Natural killer cell (primary cell): ENCODE measurements at regions not wholly inside any gene's neighbourhood (a gene's known extent, or its start where the extent isn't known, plus 50 kb on each side); places are given as distances from the start of the nearest gene placed in this dataset.

Experiments used
- ATAC-seq, 3 donors: fragments of 150-1000 bp in 2 of 3; fragments of 200-7000 bp in 1 of 3; cut with Tn5 transposase; 1 replicate in 1 of 3; 2 replicates in 2 of 3; pipeline ENCODE4 v1.10.0; 2021; ENCODE audit warnings: mild to moderate bottlenecking in 2 of 3, moderate library complexity in 2 of 3
- DNase-seq, 2 donors: peaks; one replicate each; pipeline versions ENCODE4 v3.0.0 to v3.0.0-alpha.2; 2013 to 2021; ENCODE audit warnings: mixed read lengths in 1 of 2
- H3K27ac ChIP-seq: one replicate; pipeline ENCODE4 v1.5.1; 2013; ENCODE audit warnings: mild to moderate bottlenecking, low read length
- H3K27me3 ChIP-seq: one replicate; pipeline ENCODE4 v1.6.1; 2013; ENCODE audit warnings: low read length; ENCODE audit not compliant: control insufficient read depth, insufficient read depth
- H3K36me3 ChIP-seq: one replicate; pipeline ENCODE4 v1.6.1; 2013; ENCODE audit warnings: low read length; ENCODE audit not compliant: control insufficient read depth, insufficient read depth
- H3K4me1 ChIP-seq: one replicate; pipeline ENCODE4 v1.6.1; 2013; ENCODE audit warnings: low read length; ENCODE audit not compliant: control insufficient read depth, insufficient read depth
- H3K4me3 ChIP-seq: one replicate; pipeline ENCODE4 v1.5.1; 2013; ENCODE audit warnings: low read length
- H3K9me3 ChIP-seq: one replicate; pipeline ENCODE4 v1.6.1; 2013; ENCODE audit warnings: low read length; ENCODE audit not compliant: control insufficient read depth, insufficient read depth
- H3K27ac Mint-ChIP-seq, 2 donors: one replicate each; pipeline ENCODE4 v1.8.0; 2022; ENCODE audit warnings: mild to moderate bottlenecking in 2 of 2, mixed read lengths in 2 of 2, moderate library complexity in 1 of 2
- H3K27me3 Mint-ChIP-seq, 2 donors: one replicate each; pipeline ENCODE4 v1.8.0; 2022; ENCODE audit warnings: low read depth in 2 of 2, mixed read lengths in 2 of 2
- H3K36me3 Mint-ChIP-seq: one replicate; pipeline ENCODE4 v1.8.0; 2022; ENCODE audit warnings: mixed read lengths
- H3K4me1 Mint-ChIP-seq, 2 donors: one replicate each; pipeline ENCODE4 v1.8.0; 2022; ENCODE audit warnings: mixed read lengths in 2 of 2
- H3K4me3 Mint-ChIP-seq: one replicate; pipeline ENCODE4 v1.8.0; 2022; ENCODE audit warnings: mild to moderate bottlenecking, moderate library complexity, mixed read lengths
- H3K9me3 Mint-ChIP-seq, 2 donors: one replicate each; pipeline ENCODE4 v1.8.0; 2022; ENCODE audit warnings: mixed read lengths in 2 of 2
- WGBS: methylation state at CpG from one replicate; pipeline ENCODE4 v1.1.7; 2013; ENCODE audit warnings: missing lambda C conversion rate; ENCODE audit not compliant: insufficient coverage; 5-methylcytosine and 5-hydroxymethylcytosine counted together
- intact Hi-C: fragments of 100-400 bp; cut with micrococcal nuclease; formaldehyde crosslinking; loops from one replicate; pipeline ENCODE4 v1.14.2; 2022
- TF ChIP-seq, protein P1 (sequence below): fragments of 200-600 bp; IDR thresholded peaks from one replicate; pipeline ENCODE4 v1.8.0; 2022; ENCODE audit warnings: antibody characterized with exemption

- TF ChIP-seq, protein P1, sequence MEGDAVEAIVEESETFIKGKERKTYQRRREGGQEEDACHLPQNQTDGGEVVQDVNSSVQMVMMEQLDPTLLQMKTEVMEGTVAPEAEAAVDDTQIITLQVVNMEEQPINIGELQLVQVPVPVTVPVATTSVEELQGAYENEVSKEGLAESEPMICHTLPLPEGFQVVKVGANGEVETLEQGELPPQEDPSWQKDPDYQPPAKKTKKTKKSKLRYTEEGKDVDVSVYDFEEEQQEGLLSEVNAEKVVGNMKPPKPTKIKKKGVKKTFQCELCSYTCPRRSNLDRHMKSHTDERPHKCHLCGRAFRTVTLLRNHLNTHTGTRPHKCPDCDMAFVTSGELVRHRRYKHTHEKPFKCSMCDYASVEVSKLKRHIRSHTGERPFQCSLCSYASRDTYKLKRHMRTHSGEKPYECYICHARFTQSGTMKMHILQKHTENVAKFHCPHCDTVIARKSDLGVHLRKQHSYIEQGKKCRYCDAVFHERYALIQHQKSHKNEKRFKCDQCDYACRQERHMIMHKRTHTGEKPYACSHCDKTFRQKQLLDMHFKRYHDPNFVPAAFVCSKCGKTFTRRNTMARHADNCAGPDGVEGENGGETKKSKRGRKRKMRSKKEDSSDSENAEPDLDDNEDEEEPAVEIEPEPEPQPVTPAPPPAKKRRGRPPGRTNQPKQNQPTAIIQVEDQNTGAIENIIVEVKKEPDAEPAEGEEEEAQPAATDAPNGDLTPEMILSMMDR: no peak
- H3K27ac ChIP-seq: peak overlapping the region; percentile 65
Measured at GRCh38 chr11:128341280-128342248, 245.8 kb downstream of the ETS1 start.

GRCh38 chr11:128339792-128340191, 247.6 kb downstream of the ETS1 start:
- ATAC-seq: peak in 1 of 3 donors; percentile 12
- peak overlapping the region; percentile 13 for H3K27ac ChIP-seq

More at GRCh38 chr11:128341280-128342248, 245.8 kb downstream of the ETS1 start:
- H3K27ac Mint-ChIP-seq: peak overlapping the region in 1 of 2 donors; percentile 37
- peak overlapping the region; percentile 62 for H3K4me3 Mint-ChIP-seq
- H3K36me3 Mint-ChIP-seq: no peaks in the 10 kb centered on the region
- ATAC-seq: peak; percentile 36 to 63 (median 49)
- peaks cover 0 to 2% of the 10 kb centered on the region in 2 donors for H3K27me3 Mint-ChIP-seq
- no peaks in the 10 kb centered on the region for H3K36me3 ChIP-seq
- H3K9me3 Mint-ChIP-seq: no peaks in the 10 kb centered on the region
- peaks cover 26% of the 10 kb centered on the region for H3K4me1 ChIP-seq
- H3K4me1 Mint-ChIP-seq: peaks cover 22 to 26% of the 10 kb centered on the region in 2 donors
- no peaks in the 10 kb centered on the region for H3K27me3 ChIP-seq
- intact Hi-C loops: loop anchor here (5.0 kb wide), 1 partner anchor 81 kb away; no protein-coding TSS in a partner anchor
- DNase-seq: peak in 1 of 2 donors; percentile 88
- WGBS: 73% methylated on average over 22 of the region's 22 CpGs
- no peak overlapping the region for H3K4me3 ChIP-seq
- H3K9me3 ChIP-seq: no peaks in the 10 kb centered on the region

DNA sequence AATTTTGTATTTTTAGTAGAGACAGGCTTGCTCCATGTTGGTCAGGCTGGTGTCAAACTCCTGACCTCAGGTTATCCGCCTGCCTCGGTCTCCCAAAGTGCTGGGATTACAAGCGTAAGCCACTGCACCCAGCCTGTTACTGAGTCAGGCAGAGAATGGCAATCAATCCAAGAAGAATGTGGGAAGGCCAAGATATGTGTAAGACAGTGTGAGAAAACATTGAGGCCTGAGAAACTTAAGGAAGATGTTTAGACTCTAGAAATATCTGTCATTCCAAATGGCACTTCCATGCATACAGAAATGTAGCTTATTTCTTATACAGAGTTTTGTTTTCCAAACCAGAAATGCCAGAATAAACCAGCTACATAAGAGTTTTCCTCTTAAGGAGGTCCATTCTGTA, 248.5 kb downstream of the ETS1 start:
- no peaks in the 10 kb centered on the region for H3K9me3 ChIP-seq
- DNase-seq (no peak), ATAC-seq (no peak)
- Mint-ChIP-seq H3K4me3 (no peak overlapping the region), H3K27me3 (no peaks in the 10 kb centered on the region), H3K27ac (no peak overlapping the region), H3K4me1 (peaks cover 23 to 24% of the 10 kb centered on the region in 2 donors), H3K9me3 (no peaks in the 10 kb centered on the region), H3K36me3 (no peaks in the 10 kb centered on the region)
- H3K36me3 ChIP-seq: no peaks in the 10 kb centered on the region
- TF ChIP-seq, protein P1: no peak
- peaks cover 26% of the 10 kb centered on the region for H3K4me1 ChIP-seq
- intact Hi-C loops: no loop called here
- H3K27ac ChIP-seq: no peak overlapping the region
- no peak overlapping the region for H3K4me3 ChIP-seq
- no peaks in the 10 kb centered on the region for H3K27me3 ChIP-seq
- WGBS: 96% methylated on average over 3 of the region's 3 CpGs

More at GRCh38 chr11:128339792-128340191, 247.6 kb downstream of the ETS1 start:
- H3K4me3 Mint-ChIP-seq: no peak overlapping the region
- no peaks in the 10 kb centered on the region for H3K27me3 ChIP-seq
- no peak overlapping the region for H3K4me3 ChIP-seq
- intact Hi-C loops: loop anchor here (5.0 kb wide), 1 partner anchor 83 kb away; no protein-coding TSS in a partner anchor
- no peaks in the 10 kb centered on the region for H3K9me3 ChIP-seq
- peaks cover 0 to 2% of the 10 kb centered on the region in 2 donors for H3K27me3 Mint-ChIP-seq
- WGBS: 72% methylated on average over 4 of the region's 6 CpGs
- H3K27ac Mint-ChIP-seq: peak overlapping the region in 1 of 2 donors; percentile 43
- H3K36me3 Mint-ChIP-seq: no peaks in the 10 kb centered on the region
- TF ChIP-seq, protein P1: no peak
- DNase-seq: no peak
- peaks cover 26% of the 10 kb centered on the region for H3K4me1 ChIP-seq
- no peaks in the 10 kb centered on the region for H3K9me3 Mint-ChIP-seq
- no peaks in the 10 kb centered on the region for H3K36me3 ChIP-seq
- peaks cover 23 to 27% of the 10 kb centered on the region in 2 donors for H3K4me1 Mint-ChIP-seq
